ENCODE measurements at regions not wholly inside any gene's neighbourhood (a gene's known extent, or its start where the extent isn't known, plus 50 kb on each side); places are given as distances from the start of the nearest gene placed in this dataset.

GRCh38 chr6:147789430-147789947, 281.0 kb downstream of the SAMD5 start:
- TF ChIP-seq EZH2 (IDR thresholded peaks at IDR 0.05; ENCODE audit: borderline replicate concordance, low read depth, low read length, severe bottlenecking) (no peak), CTCF (IDR thresholded peaks at IDR 0.05; ENCODE audit: borderline replicate concordance, extremely low read depth, low read length, poor library complexity, severe bottlenecking) (no peak)
- no peaks in the 10 kb centered on the region for H3K4me1 ChIP-seq (ENCODE audit: insufficient read depth, low read length)

GRCh38 chr6:147793871-147794643, 285.6 kb downstream of the SAMD5 start:
- no peak overlapping the region for H3K4me2 ChIP-seq (ENCODE audit: insufficient read depth, low read length)
- TF ChIP-seq EZH2 (IDR thresholded peaks at IDR 0.05; ENCODE audit: borderline replicate concordance, low read depth, low read length, severe bottlenecking) (no peak), CTCF (IDR thresholded peaks at IDR 0.05; ENCODE audit: borderline replicate concordance, extremely low read depth, low read length, poor library complexity, severe bottlenecking) (no peak)

More at GRCh38 chr6:147789430-147789947, 281.0 kb downstream of the SAMD5 start:
- Histone ChIP-seq H3K27me3 (ENCODE audit: insufficient read depth, low read length, poor library complexity) (no peaks in the 10 kb centered on the region), H4K20me1 (ENCODE audit: insufficient read depth, low read length) (no peaks in the 10 kb centered on the region), H2AFZ (ENCODE audit: low read depth, low read length) (no peak overlapping the region), H3K4me2 (ENCODE audit: insufficient read depth, low read length) (no peak overlapping the region), H3K9me3 (ENCODE audit: insufficient read depth, low read length, severe bottlenecking) (no peaks in the 10 kb centered on the region), H3K79me2 (ENCODE audit: insufficient read depth, low read length) (no peaks in the 10 kb centered on the region), H3K36me3 (ENCODE audit: insufficient read depth, low read length) (no peaks in the 10 kb centered on the region), H3K4me3 (ENCODE audit: low read depth in 1 of 2, low read length in 2 of 2) (no peak overlapping the region), H3K9ac (ENCODE audit: low read depth, low read length) (no peak overlapping the region), H3K27ac (ENCODE audit: low read length) (no peak overlapping the region)
- no peak for DNase-seq
- ATAC-seq (ENCODE audit: insufficient read depth, low read depth): no peak

GRCh38 chr6:147802459-147802858, 294.0 kb downstream of the SAMD5 start:
- H2AFZ ChIP-seq (ENCODE audit: low read depth, low read length): no peak overlapping the region
- TF ChIP-seq CTCF (IDR thresholded peaks at IDR 0.05; ENCODE audit: borderline replicate concordance, extremely low read depth, low read length, poor library complexity, severe bottlenecking) (no peak), EZH2 (IDR thresholded peaks at IDR 0.05; ENCODE audit: borderline replicate concordance, low read depth, low read length, severe bottlenecking) (no peak)
- no peak overlapping the region for H3K4me3 ChIP-seq (ENCODE audit: low read depth in 1 of 2, low read length in 2 of 2)
- no peaks in the 10 kb centered on the region for H3K79me2 ChIP-seq (ENCODE audit: insufficient read depth, low read length)
- H3K9me3 ChIP-seq (ENCODE audit: insufficient read depth, low read length, severe bottlenecking): peaks cover 5% of the 10 kb centered on the region
- no peak overlapping the region for H3K4me2 ChIP-seq (ENCODE audit: insufficient read depth, low read length)
- no peak overlapping the region for H3K27ac ChIP-seq (ENCODE audit: low read length)
- peaks cover 2% of the 10 kb centered on the region; the same call in 1 of the 2 replicates for H3K4me1 ChIP-seq (ENCODE audit: insufficient read depth, low read length)
- no peaks in the 10 kb centered on the region for H3K36me3 ChIP-seq (ENCODE audit: insufficient read depth, low read length)
- no peaks in the 10 kb centered on the region for H4K20me1 ChIP-seq (ENCODE audit: insufficient read depth, low read length)
- DNase-seq (no peak), ATAC-seq (ENCODE audit: insufficient read depth, low read depth) (no peak)
- no peaks in the 10 kb centered on the region for H3K27me3 ChIP-seq (ENCODE audit: insufficient read depth, low read length, poor library complexity)
- no peak overlapping the region for H3K9ac ChIP-seq (ENCODE audit: low read depth, low read length)

More at GRCh38 chr6:147793871-147794643, 285.6 kb downstream of the SAMD5 start:
- Histone ChIP-seq H2AFZ (ENCODE audit: low read depth, low read length) (no peak overlapping the region), H3K9me3 (ENCODE audit: insufficient read depth, low read length, severe bottlenecking) (no peaks in the 10 kb centered on the region), H3K9ac (ENCODE audit: low read depth, low read length) (no peak overlapping the region), H3K36me3 (ENCODE audit: insufficient read depth, low read length) (no peaks in the 10 kb centered on the region), H3K27me3 (ENCODE audit: insufficient read depth, low read length, poor library complexity) (no peaks in the 10 kb centered on the region), H3K4me3 (ENCODE audit: low read depth in 1 of 2, low read length in 2 of 2) (no peak overlapping the region), H3K27ac (ENCODE audit: low read length) (no peak overlapping the region), H3K4me1 (ENCODE audit: insufficient read depth, low read length) (no peaks in the 10 kb centered on the region), H3K79me2 (ENCODE audit: insufficient read depth, low read length) (no peaks in the 10 kb centered on the region), H4K20me1 (ENCODE audit: insufficient read depth, low read length) (no peaks in the 10 kb centered on the region)
- ATAC-seq (ENCODE audit: insufficient read depth, low read depth) (no peak), DNase-seq (no peak)
